Activated CD4-positive, alpha-beta T cell treated with anti-CD3 and anti-CD28 coated beads for 36 hours (primary cell): ENCODE measurements at regions not wholly inside any gene's neighbourhood (a gene's known extent, or its start where the extent isn't known, plus 50 kb on each side); places are given as distances from the start of the nearest gene placed in this dataset.

ENCODE experiments used
- ATAC-seq: fragments of 200-7000 bp; cut with Tn5 transposase; one replicate; pipeline ENCODE4 v1.10.0; 2021; ENCODE audit warnings: mild to moderate bottlenecking, moderate library complexity
- CTCF ChIA-PET: fragments of 350-600 bp; sonication (Branson Sonifier 250); formaldehyde crosslinking; loops from one replicate; lab custom pipeline; 2021; ENCODE audit warnings: antibody characterized with exemption; lab: Charles Lee
- POLR2A ChIA-PET: fragments of 350-600 bp; sonication (Branson Sonifier 250); formaldehyde crosslinking; loops from one replicate; lab custom pipeline; 2021; ENCODE audit warnings: antibody characterized with exemption, inconsistent platforms; lab: Charles Lee
- DNase-seq: peaks from one replicate; pipeline ENCODE4 v3.0.0-alpha.2; 2020
- H3K27ac Mint-ChIP-seq: one replicate; pipeline ENCODE4 v1.8.0; 2021; ENCODE audit warnings: mixed read lengths
- H3K27me3 Mint-ChIP-seq: one replicate; pipeline ENCODE4 v1.8.0; 2021; ENCODE audit warnings: mixed read lengths
- H3K36me3 Mint-ChIP-seq: one replicate; pipeline ENCODE4 v1.8.0; 2021; ENCODE audit warnings: low read depth, mixed read lengths
- H3K4me1 Mint-ChIP-seq: one replicate; pipeline ENCODE4 v1.8.0; 2021; ENCODE audit warnings: mixed read lengths
- H3K4me3 Mint-ChIP-seq: one replicate; pipeline ENCODE4 v1.8.0; 2021; ENCODE audit warnings: mild to moderate bottlenecking, moderate library complexity, mixed read lengths
- H3K9me3 Mint-ChIP-seq: one replicate; pipeline ENCODE4 v1.8.0; 2021; ENCODE audit warnings: low read depth, mixed read lengths
- intact Hi-C, 2 experiments: fragments of 100-400 bp; cut with DNase I in 1 of 2; cut with micrococcal nuclease in 1 of 2; formaldehyde crosslinking; loops; one replicate each; pipeline versions ENCODE4 v1.14.2 to v1.15.1; 2022 to 2024; cut with DNase I, micrococcal nuclease

GRCh38 chr21:32884062-32884461 is 112.5 kb upstream of the PAXBP1 start:
- Mint-ChIP-seq H3K36me3 (no peaks in the 10 kb centered on the region), H3K27me3 (no peaks in the 10 kb centered on the region)
- no peak for ATAC-seq

DNA sequence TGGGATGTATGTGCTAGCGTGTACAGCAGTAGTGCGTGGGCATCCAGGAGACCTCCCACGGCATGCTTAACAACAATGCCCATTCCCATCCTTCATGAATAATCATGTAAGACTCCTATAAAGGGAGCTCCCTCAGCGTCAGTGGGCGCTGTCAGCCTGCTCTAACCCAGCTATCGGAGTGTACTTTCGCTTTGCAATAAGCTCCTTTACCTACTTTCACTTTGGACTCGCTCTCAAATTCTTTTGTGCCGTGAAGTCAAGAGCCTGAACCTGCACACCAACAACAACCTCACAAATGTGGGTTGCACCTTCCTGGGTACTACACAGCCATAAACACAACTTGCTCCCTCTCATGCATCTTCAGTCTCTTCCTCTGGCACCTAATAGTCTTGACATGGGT is 114.8 kb upstream of the PAXBP1 start:
- H3K4me1 Mint-ChIP-seq: peaks cover 13% of the 10 kb centered on the region
- no peaks in the 10 kb centered on the region for H3K36me3 Mint-ChIP-seq
- POLR2A ChIA-PET: interaction anchor here (0.5 kb wide), 2 partner anchors 19 to 526 kb away, joined by 3 read pairs; no protein-coding TSS in a partner anchor
- CTCF ChIA-PET: interaction anchor here (0.6 to 0.9 kb wide), 2 partner anchors 12 to 35 kb away, joined by 3 read pairs; no protein-coding TSS in a partner anchor
- no peak overlapping the region for H3K27ac Mint-ChIP-seq
- DNase-seq (peak; percentile 36), ATAC-seq (peak; percentile 72)
- no peaks in the 10 kb centered on the region for H3K27me3 Mint-ChIP-seq
- intact Hi-C loops: no loop called here
- H3K4me3 Mint-ChIP-seq: peak overlapping the region; percentile 53
- no peaks in the 10 kb centered on the region for H3K9me3 Mint-ChIP-seq

More at GRCh38 chr21:32884062-32884461, 112.5 kb upstream of the PAXBP1 start:
- ChIA-PET POLR2A (no interaction called here), CTCF (interaction anchor here (1.5 to 2.0 kb wide), 2 partner anchors 33 to 56 kb away, joined by 3 to 5 read pairs; no protein-coding TSS in a partner anchor)
- peaks cover 13% of the 10 kb centered on the region for H3K4me1 Mint-ChIP-seq
- DNase-seq: no peak
- intact Hi-C loops: no loop called here
- no peak overlapping the region for H3K4me3 Mint-ChIP-seq
- H3K9me3 Mint-ChIP-seq: no peaks in the 10 kb centered on the region
- H3K27ac Mint-ChIP-seq: no peak overlapping the region

GRCh38 chr21:32887026-32887425 is 115.5 kb upstream of the PAXBP1 start:
- Mint-ChIP-seq H3K4me1 (peaks cover 13% of the 10 kb centered on the region), H3K27ac (no peak overlapping the region), H3K27me3 (no peaks in the 10 kb centered on the region), H3K9me3 (no peaks in the 10 kb centered on the region), H3K4me3 (no peak overlapping the region), H3K36me3 (no peaks in the 10 kb centered on the region)
- ATAC-seq: no peak
- DNase-seq: no peak
- ChIA-PET POLR2A (no interaction called here), CTCF (no interaction called here)
- intact Hi-C loops: no loop called here

GRCh38 chr21:32888971-32889370 is 117.4 kb upstream of the PAXBP1 start:
- intact Hi-C loops: no loop called here
- Mint-ChIP-seq H3K4me1 (peaks cover 13% of the 10 kb centered on the region), H3K9me3 (no peaks in the 10 kb centered on the region), H3K27ac (no peak overlapping the region), H3K27me3 (no peaks in the 10 kb centered on the region), H3K4me3 (no peak overlapping the region), H3K36me3 (no peaks in the 10 kb centered on the region)
- CTCF ChIA-PET: no interaction called here
- no peak for ATAC-seq
- POLR2A ChIA-PET: no interaction called here
- no peak for DNase-seq

DNA sequence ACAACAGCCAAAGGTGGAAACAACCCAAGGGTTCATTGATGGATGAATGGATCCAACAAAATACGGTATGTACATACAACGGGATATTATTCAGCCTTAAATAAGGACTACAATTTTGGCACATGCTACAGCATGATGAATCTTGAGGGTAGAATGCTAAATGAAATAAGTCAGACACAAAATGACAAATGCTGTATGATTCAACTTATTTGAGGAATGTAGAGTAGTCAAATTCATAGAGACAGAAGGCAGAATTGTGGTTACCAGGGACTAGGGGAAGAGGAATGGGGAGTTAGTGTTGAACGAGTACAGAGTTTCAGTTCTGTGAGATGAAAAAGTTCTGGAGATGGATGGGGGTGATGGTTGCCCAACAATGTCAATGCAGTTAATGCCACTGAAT is 118.0 kb upstream of the PAXBP1 start:
- H3K9me3 Mint-ChIP-seq: peaks cover 3% of the 10 kb centered on the region
- intact Hi-C loops: no loop called here
- H3K27me3 Mint-ChIP-seq: peaks cover 3% of the 10 kb centered on the region
- H3K4me1 Mint-ChIP-seq: peaks cover 13% of the 10 kb centered on the region
- no peaks in the 10 kb centered on the region for H3K36me3 Mint-ChIP-seq
- ChIA-PET CTCF (no interaction called here), POLR2A (no interaction called here)
- H3K27ac Mint-ChIP-seq: no peak overlapping the region
- ATAC-seq (no peak), DNase-seq (no peak)
- no peak overlapping the region for H3K4me3 Mint-ChIP-seq

DNA sequence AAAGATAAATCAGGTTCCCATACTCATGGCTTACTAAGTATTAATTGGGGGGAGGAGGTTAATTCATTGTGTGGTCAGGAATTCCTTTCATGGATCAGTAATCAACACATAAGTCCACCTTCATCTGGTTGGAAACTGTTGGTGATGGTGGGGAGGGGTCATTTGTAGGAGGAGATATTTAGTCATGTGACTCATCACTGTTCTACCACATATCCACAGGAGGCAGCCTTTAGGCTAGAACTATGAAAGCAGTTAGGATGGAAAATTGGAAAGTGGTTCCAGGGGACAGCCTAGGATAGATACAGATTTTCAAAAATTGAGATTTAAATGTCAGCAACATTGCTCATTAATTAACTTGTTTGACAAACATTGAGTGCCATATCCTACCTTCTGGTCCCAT is 122.8 kb upstream of the PAXBP1 start:
- ATAC-seq: no peak

DNA sequence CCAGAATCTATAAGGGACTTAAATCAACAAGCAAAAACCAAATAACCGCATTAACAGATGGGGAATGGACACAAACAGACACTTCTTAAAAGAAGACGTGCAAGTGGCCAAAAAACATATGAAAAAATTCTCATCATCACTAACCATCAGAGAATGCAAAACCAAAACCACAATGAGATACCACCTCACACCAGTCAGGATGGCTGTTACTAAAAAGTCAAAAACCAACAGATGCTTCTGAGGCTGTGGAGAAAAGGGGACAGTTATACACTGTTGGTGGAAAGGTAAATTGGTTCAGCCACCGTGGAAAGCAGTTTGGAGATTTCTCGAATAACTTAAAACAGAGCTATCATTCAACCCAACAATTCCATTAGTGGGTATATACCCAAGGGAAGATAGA is 124.9 kb upstream of the OLIG2 start:
- Mint-ChIP-seq H3K9me3 (no peaks in the 10 kb centered on the region), H3K4me3 (no peak overlapping the region)

More for the DNA sequence above, 122.8 kb upstream of the PAXBP1 start:
- no peak overlapping the region for H3K4me3 Mint-ChIP-seq
- no peaks in the 10 kb centered on the region for H3K4me1 Mint-ChIP-seq
- POLR2A ChIA-PET: no interaction called here
- peaks cover 3% of the 10 kb centered on the region for H3K27me3 Mint-ChIP-seq
- peaks cover 5% of the 10 kb centered on the region for H3K9me3 Mint-ChIP-seq
- no peak overlapping the region for H3K27ac Mint-ChIP-seq
- no peak for DNase-seq
- intact Hi-C loops: no loop called here
- H3K36me3 Mint-ChIP-seq: no peaks in the 10 kb centered on the region
- CTCF ChIA-PET: no interaction called here

DNA sequence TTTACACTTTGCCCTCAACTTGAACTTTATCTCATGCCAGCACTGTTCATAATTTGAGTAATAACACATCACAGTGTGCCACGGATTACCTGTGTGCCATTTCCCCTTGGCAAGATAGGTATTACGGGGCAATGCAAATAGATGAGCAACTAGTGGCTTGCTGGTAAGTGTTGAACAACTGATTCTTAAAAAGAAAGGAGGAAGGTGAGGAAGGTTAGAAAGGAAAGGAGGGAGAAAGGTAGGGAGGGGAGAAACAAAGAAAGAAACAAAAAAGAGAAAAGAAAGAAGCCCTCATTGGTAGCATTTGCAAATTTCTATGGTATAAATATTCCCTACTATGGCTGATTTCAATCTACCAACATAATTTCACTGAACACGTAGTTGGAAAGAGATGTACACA is 118.2 kb upstream of the OLIG2 start:
- intact Hi-C loops: no loop called here
- Mint-ChIP-seq H3K36me3 (no peaks in the 10 kb centered on the region), H3K27ac (no peak overlapping the region), H3K4me3 (no peak overlapping the region), H3K4me1 (no peaks in the 10 kb centered on the region), H3K9me3 (no peaks in the 10 kb centered on the region), H3K27me3 (peaks cover 3% of the 10 kb centered on the region)
- ATAC-seq (peak; percentile 36), DNase-seq (no peak)
- CTCF ChIA-PET: no interaction called here
- POLR2A ChIA-PET: no interaction called here

More for the DNA sequence above, 124.9 kb upstream of the OLIG2 start:
- H3K27me3 Mint-ChIP-seq: peaks cover 5% of the 10 kb centered on the region
- no peaks in the 10 kb centered on the region for H3K36me3 Mint-ChIP-seq
- no peak for ATAC-seq
- no peak overlapping the region for H3K27ac Mint-ChIP-seq
- no peak for DNase-seq
- POLR2A ChIA-PET: no interaction called here
- intact Hi-C loops: no loop called here
- CTCF ChIA-PET: interaction anchor here (0.6 to 1.2 kb wide), 3 partner anchors 21 to 40 kb away, joined by 3 read pairs; no protein-coding TSS in a partner anchor
- no peaks in the 10 kb centered on the region for H3K4me1 Mint-ChIP-seq

- no peak overlapping the region for H3K27ac Mint-ChIP-seq
- intact Hi-C loops: no loop called here
- H3K36me3 Mint-ChIP-seq: no peaks in the 10 kb centered on the region
- peaks cover under 1% of the 10 kb centered on the region for H3K4me1 Mint-ChIP-seq
- no peaks in the 10 kb centered on the region for H3K9me3 Mint-ChIP-seq
- POLR2A ChIA-PET: no interaction called here
- H3K4me3 Mint-ChIP-seq: no peak overlapping the region
- no peaks in the 10 kb centered on the region for H3K27me3 Mint-ChIP-seq
- ATAC-seq (no peak), DNase-seq (no peak)
- CTCF ChIA-PET: no interaction called here
Observed at GRCh38 chr21:32908534-32908933, 117.2 kb upstream of the OLIG2 start.

GRCh38 chr21:32909393-32909792 is 116.3 kb upstream of the OLIG2 start:
- intact Hi-C loops: no loop called here
- Mint-ChIP-seq H3K4me1 (peaks cover 9% of the 10 kb centered on the region), H3K27me3 (no peaks in the 10 kb centered on the region), H3K4me3 (no peak overlapping the region), H3K36me3 (no peaks in the 10 kb centered on the region), H3K9me3 (no peaks in the 10 kb centered on the region), H3K27ac (no peak overlapping the region)
- ATAC-seq (no peak), DNase-seq (no peak)
- ChIA-PET POLR2A (no interaction called here), CTCF (no interaction called here)

DNA sequence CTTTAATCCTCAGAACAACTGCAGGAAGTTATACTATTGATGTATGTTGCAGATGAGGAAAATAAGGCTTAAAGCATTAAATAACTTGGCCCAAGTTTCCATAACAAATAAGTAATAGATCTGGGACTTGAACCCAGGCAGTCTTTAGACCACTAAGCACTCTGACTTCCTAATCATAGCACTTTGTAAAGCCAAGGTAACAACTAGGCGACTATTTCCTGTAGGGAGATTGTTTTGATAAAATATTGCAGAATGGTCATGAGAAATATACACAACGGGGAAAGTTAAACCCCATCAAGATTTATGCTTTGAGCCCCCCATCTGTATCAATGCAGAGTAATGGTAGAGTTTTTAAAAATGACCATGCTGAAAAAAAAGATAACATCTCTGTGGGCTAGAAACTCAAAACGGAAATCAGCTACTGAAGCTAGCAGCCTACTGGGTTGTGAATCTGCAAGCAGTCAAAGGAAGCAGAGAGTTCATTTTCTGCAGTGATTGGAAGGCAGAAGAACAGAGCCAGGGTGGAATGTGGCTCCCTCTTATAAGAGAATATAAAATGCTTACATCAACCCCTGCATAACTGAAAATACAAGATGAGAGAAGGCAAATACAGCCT is 111.2 kb upstream of the OLIG2 start:
- Mint-ChIP-seq H3K9me3 (no peaks in the 10 kb centered on the region), H3K4me3 (no peak overlapping the region), H3K4me1 (peaks cover 28% of the 10 kb centered on the region), H3K27ac (peak overlapping the region; percentile 42), H3K36me3 (no peaks in the 10 kb centered on the region), H3K27me3 (no peaks in the 10 kb centered on the region)
- ChIA-PET CTCF (interaction anchor here (1.0 kb wide), 1 partner anchor 44 kb away, joined by 3 read pairs; no protein-coding TSS in a partner anchor), POLR2A (no interaction called here)
- ATAC-seq (no peak), DNase-seq (no peak)
- intact Hi-C loops: no loop called here

DNA sequence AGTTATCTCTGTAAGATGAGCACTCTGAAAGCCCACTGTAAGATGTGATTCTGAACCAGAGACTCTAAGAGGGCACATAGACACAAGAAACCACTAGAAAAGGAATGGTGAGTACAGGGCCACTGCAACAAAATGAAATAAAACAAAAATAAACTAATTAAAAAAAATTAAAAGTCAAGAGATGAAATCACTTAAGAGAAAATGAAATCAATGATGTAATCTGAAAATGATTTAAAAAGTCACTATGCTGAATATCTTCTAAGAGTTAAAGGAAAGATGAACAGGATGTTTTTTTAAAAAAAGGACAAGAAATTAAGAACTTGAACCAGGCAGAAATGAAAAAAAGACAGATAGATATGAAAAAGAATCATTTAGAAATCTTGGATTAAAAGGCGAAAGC is 110.6 kb upstream of the OLIG2 start:
- Mint-ChIP-seq H3K27ac (no peak overlapping the region), H3K4me1 (peaks cover 28% of the 10 kb centered on the region), H3K36me3 (no peaks in the 10 kb centered on the region), H3K9me3 (no peaks in the 10 kb centered on the region), H3K27me3 (no peaks in the 10 kb centered on the region), H3K4me3 (no peak overlapping the region)
- DNase-seq (no peak), ATAC-seq (no peak)
- ChIA-PET POLR2A (no interaction called here), CTCF (interaction anchor here (1.0 kb wide), 2 partner anchors 43 to 90 kb away, joined by 3 to 5 read pairs; no protein-coding TSS in a partner anchor)
- intact Hi-C loops: no loop called here
